Epithelial cell of esophagus (primary cell): ENCODE measurements at regions not wholly inside any gene's neighbourhood (a gene's known extent, or its start where the extent isn't known, plus 50 kb on each side); places are given as distances from the start of the nearest gene placed in this dataset.

ENCODE experiments used
- DNase-seq: peaks from one replicate; pipeline ENCODE4 v3.0.0; 2010; ENCODE audit warnings: low read depth
- H3K4me3 ChIP-seq: 2 replicates; pipeline ENCODE4 v1.5.1; 2011; ENCODE audit warnings: mild to moderate bottlenecking, low read length, control low read depth
- CTCF ChIP-seq: IDR thresholded peaks from 2 replicates; pipeline ENCODE4 v1.5.1; 2011; ENCODE audit warnings: low read depth, mild to moderate bottlenecking, low read length, control low read depth, inconsistent platforms; ENCODE audit not compliant: insufficient read depth; ENCODE audit errors: missing control alignments

- no peak overlapping the region for H3K4me3 ChIP-seq
- no peak for DNase-seq
- TF ChIP-seq CTCF, result no peak
These were observed 988.3 kb upstream of the GYPC start for GRCh38 chr2:125667630-125668029.

DNA sequence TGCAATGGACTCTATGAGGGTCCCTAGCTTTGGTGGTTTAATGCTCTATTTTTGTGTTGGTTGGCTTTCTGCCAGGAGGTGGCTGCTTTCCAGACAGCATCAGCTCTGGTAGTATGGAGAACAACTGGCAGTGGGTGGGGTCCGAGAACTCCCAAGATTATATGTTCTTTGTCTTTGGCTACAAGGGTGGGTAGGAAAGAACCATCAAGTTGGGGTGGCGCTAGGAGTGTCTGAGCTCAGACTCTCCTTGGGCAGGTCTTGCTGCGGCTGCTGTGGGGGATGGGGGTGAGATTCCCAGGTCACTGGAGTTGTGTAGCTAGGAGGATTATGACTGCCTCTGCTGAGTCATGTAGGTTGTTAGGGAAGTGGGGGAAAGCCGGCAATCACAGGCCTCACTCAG is 976.1 kb upstream of the GYPC start:
- DNase-seq, result no peak
- no peak overlapping the region for H3K4me3 ChIP-seq
- no peak for TF ChIP-seq CTCF

DNA sequence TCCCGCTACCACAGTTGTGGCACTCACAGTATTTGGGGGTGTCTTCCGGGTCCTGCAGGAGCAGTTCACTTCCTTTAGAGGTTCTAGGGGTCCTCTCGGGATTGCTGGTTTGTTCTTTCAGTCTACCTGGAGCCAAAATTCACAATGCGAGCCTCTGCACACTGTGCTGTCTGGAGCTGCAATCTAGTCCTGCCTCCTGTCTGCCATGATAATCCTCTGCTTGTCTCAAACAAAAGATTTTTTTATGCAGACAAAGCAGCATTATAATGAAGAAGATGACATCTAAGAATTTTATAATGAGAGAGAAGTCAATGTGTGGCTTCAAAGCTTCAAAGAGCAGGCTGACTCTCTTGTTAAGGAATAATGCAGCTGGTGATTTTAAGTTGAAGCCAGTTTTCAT is 975.1 kb upstream of the GYPC start:
- TF ChIP-seq CTCF, result no peak
- no peak overlapping the region for H3K4me3 ChIP-seq
- no peak for DNase-seq

GRCh38 chr2:125681576-125681975 is 974.4 kb upstream of the GYPC start:
- no peak for TF ChIP-seq CTCF
- no peak overlapping the region for H3K4me3 ChIP-seq

DNA sequence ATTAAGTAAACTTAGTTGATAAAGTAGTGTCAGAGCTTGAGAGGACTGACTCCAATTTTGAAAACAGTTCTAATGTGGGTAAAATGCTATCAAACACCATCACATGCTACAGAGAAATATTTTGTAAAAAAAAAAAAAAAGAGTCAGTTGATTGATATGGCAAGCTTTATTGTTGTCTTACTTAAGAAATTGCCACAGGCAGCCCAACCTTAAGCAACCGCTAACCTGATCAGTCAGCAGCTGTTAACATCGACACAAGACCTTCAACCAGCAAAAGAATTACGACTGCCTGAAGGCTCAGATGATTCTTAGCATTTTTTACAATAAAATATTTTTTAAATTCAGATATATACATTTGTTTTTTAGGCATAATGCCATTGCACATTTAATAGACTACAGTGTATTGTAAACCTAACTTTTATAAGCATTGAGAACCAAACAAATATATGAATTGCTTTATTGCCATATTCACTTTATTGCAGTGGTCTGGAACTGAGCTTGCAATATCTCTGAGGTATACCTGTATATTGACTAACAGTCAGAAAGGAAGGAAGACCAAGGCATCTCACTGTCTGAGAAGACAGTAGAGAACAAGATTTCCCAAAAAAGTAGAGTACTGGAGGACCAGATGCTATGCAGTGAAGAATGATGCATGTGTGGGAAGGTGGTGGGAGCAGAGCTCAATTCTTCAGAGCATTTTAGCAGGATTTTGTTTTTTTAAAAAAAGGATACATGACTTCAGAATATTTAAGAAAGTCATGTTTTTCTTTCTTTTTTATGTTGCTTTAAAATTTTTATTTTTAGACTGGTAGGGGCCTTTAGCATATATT is 973.8 kb upstream of the GYPC start:
- H3K4me3 ChIP-seq, result no peak overlapping the region
- TF ChIP-seq CTCF, result no peak
- DNase-seq, result no peak

More at GRCh38 chr2:125681576-125681975, 974.4 kb upstream of the GYPC start:
- no peak for DNase-seq

DNA sequence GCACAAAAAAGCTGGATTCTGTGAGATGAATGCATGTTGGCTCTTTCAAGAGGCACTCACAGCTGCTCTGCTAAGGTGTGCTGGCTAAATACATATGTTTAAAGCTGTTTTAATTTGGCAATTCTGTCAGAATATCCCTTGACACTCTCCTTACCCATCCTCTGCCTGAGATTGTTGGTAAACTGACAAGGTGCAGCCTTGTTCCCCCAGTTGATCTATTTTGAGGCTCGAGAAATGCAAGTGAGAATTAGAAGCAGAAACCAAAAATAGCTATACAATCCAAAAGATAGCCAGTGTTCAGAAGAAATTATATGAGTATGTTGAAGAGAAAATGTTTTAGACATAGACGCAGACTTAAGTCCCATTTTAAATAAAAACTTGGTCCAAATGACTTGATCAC is 971.7 kb upstream of the GYPC start:
- no peak for DNase-seq
- no peak for TF ChIP-seq CTCF
- H3K4me3 ChIP-seq, result no peak overlapping the region

DNA sequence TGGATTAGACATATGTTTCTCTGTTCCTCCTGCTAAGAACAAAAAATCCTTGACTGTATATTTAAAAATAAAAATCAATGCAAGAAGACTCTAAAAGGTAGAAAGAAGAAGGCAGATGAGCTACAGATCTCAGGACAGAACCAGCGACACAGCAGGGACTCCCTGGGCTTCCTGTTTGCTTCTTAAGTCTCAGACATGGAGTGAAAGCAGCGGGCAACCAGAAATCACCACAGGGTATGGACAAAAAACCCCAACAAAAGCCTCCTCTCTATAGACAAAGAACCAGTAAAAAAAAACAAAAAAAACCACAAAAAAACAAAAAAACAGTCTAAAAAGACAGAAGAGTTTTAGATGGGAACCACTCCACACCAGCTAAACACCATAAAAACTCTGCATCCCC is 971.0 kb upstream of the GYPC start:
- TF ChIP-seq CTCF, result no peak
- H3K4me3 ChIP-seq, result no peak overlapping the region
- no peak for DNase-seq
